Tibial nerve (tissue), 4 donors: ENCODE measurements at regions not wholly inside any gene's neighbourhood (a gene's known extent, or its start where the extent isn't known, plus 50 kb on each side); places are given as distances from the start of the nearest gene placed in this dataset.

Experiments used
- DNase-seq, 2 donors: peaks; one replicate each; pipeline ENCODE4 v3.0.0-alpha.2; 2019; ENCODE audit warnings: low spot score in 2 of 2
- H3K27ac ChIP-seq, 4 donors: fragments of 200-600 bp; sonication (generic) in 3 of 4; one replicate each; pipeline ENCODE4 v1.5.1; 2017 to 2019; ENCODE audit warnings: mild to moderate bottlenecking in 1 of 4
- H3K27me3 ChIP-seq, 2 donors: fragments of 200-600 bp; sonication (generic) in 1 of 2; one replicate each; pipeline versions ENCODE4 v1.5.1 to v1.6.0; 2017 to 2019
- H3K36me3 ChIP-seq, 3 donors: fragments of 200-600 bp; sonication (generic); one replicate each; pipeline ENCODE4 v1.5.1; 2018 to 2019
- H3K4me1 ChIP-seq, 4 donors: fragments of 200-600 bp; sonication (generic) in 3 of 4; one replicate each; pipeline ENCODE4 v1.5.1; 2017 to 2019
- H3K4me3 ChIP-seq, 4 donors: fragments of 200-600 bp; sonication (generic) in 3 of 4; one replicate each; pipeline ENCODE4 v1.5.1; 2017 to 2019; ENCODE audit warnings: mild to moderate bottlenecking in 1 of 4, moderate library complexity in 1 of 4
- H3K9me3 ChIP-seq, 4 donors: fragments of 200-600 bp; sonication (generic) in 3 of 4; one replicate each; pipeline ENCODE4 v1.5.1; 2017 to 2019
- EP300 ChIP-seq, 2 donors: sonication (generic); formaldehyde crosslinking; IDR thresholded peaks; one replicate each; pipeline ENCODE4 v1.6.1; 2017; ENCODE audit warnings: antibody characterized with exemption in 2 of 2, mild to moderate bottlenecking in 1 of 2
- POLR2A ChIP-seq, 2 donors: fragments of 450-650 bp; IDR thresholded peaks; one replicate each; pipeline ENCODE4 v1.6.1; 2017; ENCODE audit warnings: antibody characterized with exemption in 2 of 2, mild to moderate bottlenecking in 2 of 2, moderate library complexity in 2 of 2
- WGBS, 2 donors: methylation state at CpG; one replicate each; pipeline ENCODE4 v1.1.5; 2018; 5-methylcytosine and 5-hydroxymethylcytosine counted together
- TF ChIP-seq, protein P1 (sequence below), 5 experiments: fragments of 200-600 bp in 3 of 5; fragments of 450-650 bp in 2 of 5; sonication (generic) in 3 of 5; IDR thresholded peaks; one replicate each; pipeline ENCODE4 v1.5.1; 2016 to 2019; ENCODE audit warnings: antibody characterized with exemption in 5 of 5, mild to moderate bottlenecking in 3 of 5, moderate library complexity in 2 of 5

DNA sequence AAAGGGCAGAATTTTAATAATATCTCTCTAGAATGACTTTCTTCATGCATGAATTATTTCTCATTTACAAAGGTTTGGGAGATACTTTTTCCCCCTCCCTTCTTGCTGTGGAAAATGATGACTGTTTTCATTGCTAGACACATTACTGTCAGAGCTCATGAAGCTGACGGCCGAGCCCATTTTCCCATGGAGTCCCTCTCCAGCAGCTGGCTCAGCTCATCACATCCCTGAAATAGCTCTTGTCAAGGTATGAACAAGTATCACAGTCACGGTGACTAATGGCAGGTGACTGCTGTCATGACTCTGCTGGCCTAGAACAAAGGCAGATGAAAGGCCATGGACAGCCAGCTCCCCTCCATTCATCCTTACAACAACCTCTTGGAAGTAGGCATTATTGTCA lies 208.1 kb downstream of the ABCC12 start:
- Histone ChIP-seq H3K4me3 (no peak overlapping the region), H3K27me3 (no peaks in the 10 kb centered on the region), H3K9me3 (peaks cover 0 to 4% (median 0%) of the 10 kb centered on the region in 4 donors), H3K4me1 (no peaks in the 10 kb centered on the region), H3K36me3 (no peaks in the 10 kb centered on the region), H3K27ac (no peak overlapping the region)
- no peak for DNase-seq
- WGBS, 2 donors: 54 to 58% methylated on average over 3 of the region's 3 CpGs
- TF ChIP-seq, protein P1, sequence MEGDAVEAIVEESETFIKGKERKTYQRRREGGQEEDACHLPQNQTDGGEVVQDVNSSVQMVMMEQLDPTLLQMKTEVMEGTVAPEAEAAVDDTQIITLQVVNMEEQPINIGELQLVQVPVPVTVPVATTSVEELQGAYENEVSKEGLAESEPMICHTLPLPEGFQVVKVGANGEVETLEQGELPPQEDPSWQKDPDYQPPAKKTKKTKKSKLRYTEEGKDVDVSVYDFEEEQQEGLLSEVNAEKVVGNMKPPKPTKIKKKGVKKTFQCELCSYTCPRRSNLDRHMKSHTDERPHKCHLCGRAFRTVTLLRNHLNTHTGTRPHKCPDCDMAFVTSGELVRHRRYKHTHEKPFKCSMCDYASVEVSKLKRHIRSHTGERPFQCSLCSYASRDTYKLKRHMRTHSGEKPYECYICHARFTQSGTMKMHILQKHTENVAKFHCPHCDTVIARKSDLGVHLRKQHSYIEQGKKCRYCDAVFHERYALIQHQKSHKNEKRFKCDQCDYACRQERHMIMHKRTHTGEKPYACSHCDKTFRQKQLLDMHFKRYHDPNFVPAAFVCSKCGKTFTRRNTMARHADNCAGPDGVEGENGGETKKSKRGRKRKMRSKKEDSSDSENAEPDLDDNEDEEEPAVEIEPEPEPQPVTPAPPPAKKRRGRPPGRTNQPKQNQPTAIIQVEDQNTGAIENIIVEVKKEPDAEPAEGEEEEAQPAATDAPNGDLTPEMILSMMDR (IDR thresholded peaks at IDR 0.05): no peak
- TF ChIP-seq POLR2A (IDR thresholded peaks at IDR 0.05): no peak
- no peak for TF ChIP-seq EP300 (IDR thresholded peaks at IDR 0.05)

DNA sequence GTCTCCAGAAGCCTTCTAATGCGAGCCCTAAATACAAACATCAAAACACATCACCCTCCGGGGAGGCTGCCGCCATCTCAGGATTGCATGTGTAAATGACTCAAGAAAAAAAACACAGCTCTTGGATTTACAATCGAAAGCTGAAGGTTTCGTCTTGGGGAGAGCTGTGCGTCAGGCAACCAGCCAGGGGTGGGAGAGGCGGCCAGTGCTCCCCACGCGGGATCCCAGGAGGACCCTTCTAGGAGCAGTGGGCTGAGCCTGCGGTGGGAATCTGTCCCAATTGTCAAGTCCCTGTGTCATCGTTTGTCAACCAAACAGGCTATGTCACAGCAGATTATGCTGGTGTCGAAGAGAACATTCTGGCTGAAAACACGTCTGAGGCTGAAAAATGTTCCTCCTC lies 209.7 kb downstream of the ABCC12 start:
- H3K27ac ChIP-seq: no peak overlapping the region
- no peaks in the 10 kb centered on the region for H3K27me3 ChIP-seq
- WGBS, 2 donors: 64 to 66% methylated on average over 13 of the region's 13 CpGs
- TF ChIP-seq, protein P1 (IDR thresholded peaks at IDR 0.05): no peak
- no peak for TF ChIP-seq POLR2A (IDR thresholded peaks at IDR 0.05)
- no peak for TF ChIP-seq EP300 (IDR thresholded peaks at IDR 0.05)
- DNase-seq: no peak
- no peaks in the 10 kb centered on the region for H3K36me3 ChIP-seq
- no peak overlapping the region for H3K4me3 ChIP-seq
- H3K4me1 ChIP-seq: no peaks in the 10 kb centered on the region
- H3K9me3 ChIP-seq: peaks cover 0 to 4% (median 0%) of the 10 kb centered on the region in 4 donors

- Histone ChIP-seq H3K36me3 (no peaks in the 10 kb centered on the region), H3K27ac (no peak overlapping the region), H3K4me1 (no peaks in the 10 kb centered on the region), H3K9me3 (peaks cover 0 to 4% (median 0%) of the 10 kb centered on the region in 4 donors), H3K27me3 (no peaks in the 10 kb centered on the region), H3K4me3 (no peak overlapping the region)
- DNase-seq: no peak
- TF ChIP-seq EP300 (IDR thresholded peaks at IDR 0.05): no peak
- TF ChIP-seq, protein P1 (IDR thresholded peaks at IDR 0.05): no peak
- no peak for TF ChIP-seq POLR2A (IDR thresholded peaks at IDR 0.05)
- WGBS, 2 donors: 91 to 96% methylated on average over 10 of the region's 10 CpGs
Measured at GRCh38 chr16:47944589-47944988, 211.2 kb downstream of the ABCC12 start.

DNA sequence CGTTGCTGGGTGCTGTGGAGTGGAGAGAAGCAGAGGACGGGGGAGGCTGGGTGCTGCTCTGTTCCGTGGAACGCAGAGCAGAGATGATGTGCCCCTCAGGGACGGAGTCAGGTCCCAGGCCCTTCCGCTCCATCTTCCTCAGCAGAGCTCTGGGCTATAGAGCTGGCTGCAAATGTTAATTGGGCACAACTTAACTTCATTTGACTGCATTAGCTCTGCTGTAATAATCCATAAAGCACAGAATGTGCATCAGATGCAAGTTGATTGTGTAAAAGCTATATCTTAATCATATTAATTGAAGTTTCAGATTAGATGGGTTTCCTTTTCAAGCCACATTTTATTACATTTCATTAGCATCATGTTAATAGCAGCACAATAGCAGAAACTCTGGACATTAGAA lies 212.6 kb downstream of the ABCC12 start:
- WGBS, 2 donors: 79 to 85% methylated on average over 6 of the region's 6 CpGs
- no peak overlapping the region for H3K27ac ChIP-seq
- no peak for TF ChIP-seq POLR2A (IDR thresholded peaks at IDR 0.05)
- TF ChIP-seq, protein P1 (IDR thresholded peaks at IDR 0.05): no peak
- H3K36me3 ChIP-seq: no peaks in the 10 kb centered on the region
- H3K4me1 ChIP-seq: no peaks in the 10 kb centered on the region
- no peaks in the 10 kb centered on the region for H3K27me3 ChIP-seq
- DNase-seq: no peak
- no peaks in the 10 kb centered on the region for H3K9me3 ChIP-seq
- H3K4me3 ChIP-seq: no peak overlapping the region

- H3K36me3 ChIP-seq: no peaks in the 10 kb centered on the region
- no peak overlapping the region for H3K4me3 ChIP-seq
- TF ChIP-seq POLR2A (IDR thresholded peaks at IDR 0.05) (no peak), EP300 (IDR thresholded peaks at IDR 0.05) (no peak)
- WGBS, 2 donors: 43 to 53% methylated on average over 1 of the region's 1 CpG
- no peaks in the 10 kb centered on the region for H3K27me3 ChIP-seq
- no peaks in the 10 kb centered on the region for H3K4me1 ChIP-seq
- no peak overlapping the region for H3K27ac ChIP-seq
- no peak for DNase-seq
- peaks cover 0 to 6% (median 0%) of the 10 kb centered on the region in 4 donors for H3K9me3 ChIP-seq
Measured at GRCh38 chr16:47940466-47940865, 215.3 kb downstream of the ABCC12 start.

GRCh38 chr16:47939680-47940079 lies 216.1 kb downstream of the ABCC12 start:
- Histone ChIP-seq H3K4me3 (no peak overlapping the region), H3K9me3 (peaks cover 0 to 6% (median 0%) of the 10 kb centered on the region in 4 donors), H3K36me3 (no peaks in the 10 kb centered on the region), H3K27ac (no peak overlapping the region), H3K27me3 (no peaks in the 10 kb centered on the region), H3K4me1 (no peaks in the 10 kb centered on the region)
- 66 to 69% methylated on average over 4 of the region's 4 CpGs for WGBS, 2 donors
- DNase-seq: no peak
- TF ChIP-seq POLR2A (IDR thresholded peaks at IDR 0.05) (no peak), EP300 (IDR thresholded peaks at IDR 0.05) (no peak)
- TF ChIP-seq, protein P1 (IDR thresholded peaks at IDR 0.05): no peak
